GM12874 (cell line): ENCODE measurements at regions not wholly inside any gene's neighbourhood (a gene's known extent, or its start where the extent isn't known, plus 50 kb on each side); places are given as distances from the start of the nearest gene placed in this dataset.

Experiments
- TF ChIP-seq, protein P1 (sequence below): IDR thresholded peaks from 2 replicates; pipeline ENCODE4 v1.5.1; 2011; ENCODE audit warnings: low read depth, mild to moderate bottlenecking, control low read depth, low read length, moderate library complexity; ENCODE audit not compliant: insufficient read depth

DNA sequence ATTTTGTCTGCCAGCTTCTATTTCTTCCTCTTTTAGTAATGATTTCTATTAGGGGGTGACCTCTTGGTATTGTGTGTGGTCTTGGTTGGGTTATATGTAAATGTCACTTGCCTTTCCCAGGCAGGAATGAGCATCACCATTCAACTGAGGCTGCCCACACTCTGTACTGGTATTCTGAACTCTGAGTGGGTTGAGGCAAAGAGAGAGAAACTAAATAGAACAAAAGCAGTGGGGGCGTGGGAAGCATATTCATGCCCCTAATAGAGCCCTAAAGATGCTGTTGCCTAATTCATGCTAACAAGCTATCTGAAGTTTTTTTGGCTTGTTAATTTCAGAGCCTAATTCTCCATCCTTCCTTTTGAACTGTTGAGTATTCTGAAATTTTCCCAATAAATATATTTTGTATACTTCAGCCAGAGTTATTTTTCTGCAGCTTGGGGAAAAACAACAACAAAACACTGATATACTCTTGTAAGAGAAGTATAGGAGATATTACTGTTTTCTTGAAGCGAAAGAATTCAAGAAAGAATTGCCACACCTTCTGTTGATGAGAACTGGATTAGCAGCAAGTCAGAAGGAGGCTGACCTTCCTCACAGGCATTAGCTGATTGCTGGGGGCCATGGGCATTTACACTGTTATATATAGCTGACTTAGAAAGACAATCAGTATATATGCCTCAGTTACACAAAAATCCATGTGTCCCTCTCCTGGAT lies 315.8 kb upstream of the KLF12 start:
- TF ChIP-seq, protein P1, sequence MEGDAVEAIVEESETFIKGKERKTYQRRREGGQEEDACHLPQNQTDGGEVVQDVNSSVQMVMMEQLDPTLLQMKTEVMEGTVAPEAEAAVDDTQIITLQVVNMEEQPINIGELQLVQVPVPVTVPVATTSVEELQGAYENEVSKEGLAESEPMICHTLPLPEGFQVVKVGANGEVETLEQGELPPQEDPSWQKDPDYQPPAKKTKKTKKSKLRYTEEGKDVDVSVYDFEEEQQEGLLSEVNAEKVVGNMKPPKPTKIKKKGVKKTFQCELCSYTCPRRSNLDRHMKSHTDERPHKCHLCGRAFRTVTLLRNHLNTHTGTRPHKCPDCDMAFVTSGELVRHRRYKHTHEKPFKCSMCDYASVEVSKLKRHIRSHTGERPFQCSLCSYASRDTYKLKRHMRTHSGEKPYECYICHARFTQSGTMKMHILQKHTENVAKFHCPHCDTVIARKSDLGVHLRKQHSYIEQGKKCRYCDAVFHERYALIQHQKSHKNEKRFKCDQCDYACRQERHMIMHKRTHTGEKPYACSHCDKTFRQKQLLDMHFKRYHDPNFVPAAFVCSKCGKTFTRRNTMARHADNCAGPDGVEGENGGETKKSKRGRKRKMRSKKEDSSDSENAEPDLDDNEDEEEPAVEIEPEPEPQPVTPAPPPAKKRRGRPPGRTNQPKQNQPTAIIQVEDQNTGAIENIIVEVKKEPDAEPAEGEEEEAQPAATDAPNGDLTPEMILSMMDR = no peak

DNA sequence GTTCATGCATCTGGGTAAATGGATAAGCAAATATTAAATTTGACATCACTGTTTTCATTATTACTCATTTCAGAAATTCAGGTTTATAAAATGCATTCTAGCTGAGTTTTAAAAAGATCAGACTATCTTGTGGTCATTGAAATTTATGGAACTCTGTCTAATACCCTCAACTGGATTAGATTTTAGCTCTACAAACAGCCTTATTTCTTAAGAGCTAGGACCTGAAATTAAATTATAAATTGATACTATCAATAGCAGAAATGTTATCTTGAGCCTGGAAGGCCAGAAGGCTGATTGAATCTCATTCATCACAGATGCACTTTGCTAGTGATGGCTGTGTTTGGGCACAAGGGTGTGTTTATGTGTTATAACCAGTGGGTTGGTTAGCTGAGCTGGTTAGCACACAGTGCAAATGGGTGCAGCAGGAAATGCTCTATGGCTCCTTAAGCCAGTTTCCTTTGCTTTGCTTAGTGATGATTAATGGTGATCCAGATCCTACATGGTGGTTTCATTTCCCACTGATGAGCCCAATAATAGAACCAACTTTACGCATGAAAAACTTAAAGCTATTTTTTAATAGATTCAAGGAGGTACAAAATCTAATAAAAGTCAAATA lies 310.8 kb upstream of the KLF12 start:
- TF ChIP-seq, protein P1 = no peak

DNA sequence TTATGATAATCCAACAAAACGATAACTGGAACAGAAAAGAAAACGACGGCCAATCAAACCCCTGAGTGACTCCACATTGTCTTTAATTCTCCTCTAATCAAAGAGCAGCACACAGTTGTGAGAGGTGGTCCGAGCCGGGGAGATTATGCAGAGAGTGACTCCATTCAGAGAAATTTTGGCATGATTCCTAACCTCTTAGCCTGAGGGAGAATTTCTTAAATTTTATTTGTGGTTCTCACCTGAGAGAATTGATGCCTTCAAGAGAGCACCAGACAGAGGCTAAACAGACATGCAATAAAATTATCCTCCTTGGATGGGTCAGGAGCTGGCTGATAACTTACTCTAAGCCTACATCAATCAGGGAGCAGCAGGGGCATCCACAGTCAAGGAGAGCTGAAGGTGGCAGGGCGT lies 310.0 kb upstream of the KLF12 start:
- TF ChIP-seq, protein P1 = no peak

DNA sequence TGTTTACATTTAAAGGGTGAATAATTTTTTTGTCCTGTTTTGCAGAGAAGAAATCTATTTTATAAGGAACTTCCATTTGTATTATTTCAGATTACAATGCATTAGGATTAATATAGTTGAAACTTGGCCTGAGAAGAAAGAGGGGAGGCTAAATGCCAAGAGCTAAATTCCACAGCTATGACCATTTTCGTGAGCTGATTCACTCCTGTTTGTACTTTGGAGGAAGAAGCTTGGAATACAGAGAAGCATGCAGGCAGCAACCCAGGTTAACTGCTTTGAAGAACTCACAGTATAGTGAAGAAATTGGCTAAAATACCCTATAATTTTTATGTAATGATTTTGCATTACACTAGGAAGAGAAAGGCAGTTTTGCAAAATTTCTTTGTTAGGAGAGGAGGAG lies 309.4 kb upstream of the KLF12 start:
- TF ChIP-seq, protein P1 = no peak

DNA sequence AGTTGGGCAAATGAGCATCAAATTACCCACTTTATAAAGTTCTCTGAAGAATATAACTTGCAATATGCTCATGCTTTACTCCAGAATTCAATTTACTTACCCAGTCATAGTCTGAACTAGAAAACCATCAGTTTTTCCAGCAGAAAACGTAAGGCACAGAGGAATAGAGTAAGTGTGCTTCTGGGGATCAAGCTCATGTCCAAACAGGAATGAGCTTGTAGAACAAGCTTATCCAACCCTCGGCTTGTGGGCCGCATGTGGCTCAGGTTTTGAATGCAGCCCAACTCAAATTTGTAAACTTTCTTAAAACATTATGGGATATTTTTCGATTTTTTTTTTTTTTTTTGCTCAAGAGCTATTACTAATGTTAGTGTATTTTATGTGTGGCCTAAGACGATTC lies 308.5 kb upstream of the KLF12 start:
- TF ChIP-seq, protein P1 = no peak

DNA sequence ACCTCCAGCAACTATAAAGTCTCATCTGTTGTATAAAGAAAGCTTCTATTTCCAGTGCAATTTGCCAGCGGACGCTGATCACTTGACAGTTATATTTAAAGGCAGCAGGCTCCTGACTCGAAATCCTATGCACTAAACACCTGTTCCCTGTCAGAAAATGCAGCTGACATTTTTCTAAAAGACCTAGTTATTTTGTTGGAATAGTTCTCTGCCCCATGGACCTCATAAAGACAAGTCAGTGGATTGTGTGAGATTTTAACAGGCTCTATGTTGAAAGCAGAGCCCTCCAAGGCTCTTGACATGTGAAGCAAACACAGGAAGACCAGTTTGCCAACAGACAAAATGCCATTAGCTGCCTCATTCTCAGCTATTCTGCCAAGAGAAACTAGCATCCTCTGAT lies 304.7 kb upstream of the KLF12 start:
- TF ChIP-seq, protein P1 = no peak

DNA sequence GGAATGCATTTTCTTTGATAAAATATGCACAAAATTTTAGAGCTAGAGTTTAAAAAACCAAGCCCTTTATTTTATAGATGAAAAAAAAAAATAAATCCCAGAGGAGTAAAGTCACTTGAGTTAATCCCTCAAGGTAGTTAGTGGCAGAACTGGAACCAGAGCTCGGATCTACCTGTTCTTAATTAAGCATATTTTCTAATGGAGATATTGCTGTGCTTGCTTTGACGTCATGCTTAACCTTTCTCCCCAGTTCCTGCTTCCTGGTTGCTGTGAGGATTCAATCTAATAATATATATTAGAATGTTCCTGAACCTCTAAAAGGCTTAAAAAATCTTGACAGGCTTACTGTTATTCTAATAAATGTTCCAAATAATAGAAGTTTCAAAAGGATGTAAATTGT lies 300.6 kb upstream of the KLF12 start:
- TF ChIP-seq, protein P1 = no peak
